ENCODE measurements at regions not wholly inside any gene's neighbourhood (a gene's known extent, or its start where the extent isn't known, plus 50 kb on each side); places are given as distances from the start of the nearest gene placed in this dataset.

- no peak for FAIRE-seq
- H3K18ac ChIP-seq (ENCODE audit: extremely low read depth, low read length) = no peak overlapping the region
Measured at GRCh38 chr2:142467321-142467720, 336.5 kb upstream of the LRP1B start.

More at GRCh38 chr2:142467321-142467720, 336.5 kb upstream of the LRP1B start:
- no peak overlapping the region for H4K8ac ChIP-seq (ENCODE audit: extremely low read depth, insufficient read depth, low read length)
- no peaks in the 10 kb centered on the region for H3K4me1 ChIP-seq (replicated peaks in 1 of 4; ENCODE audit: control insufficient read depth in 3 of 4, insufficient read depth in 4 of 4, low read length in 3 of 4)
- no peak overlapping the region for H3K27ac ChIP-seq (ENCODE audit: low read depth, low read length)
- H3K4me3 ChIP-seq (ENCODE audit: extremely low read depth in 1 of 4, insufficient read depth in 2 of 4, low read depth in 3 of 4, low read length in 4 of 4) = no peak overlapping the region
- no peaks in the 10 kb centered on the region for H3K27me3 ChIP-seq (replicated peaks in 1 of 4; ENCODE audit: control insufficient read depth in 3 of 4, extremely low read depth in 1 of 4, insufficient read depth in 3 of 4, low read length in 3 of 4)
- H3K9me3 ChIP-seq (ENCODE audit: insufficient read depth in 2 of 2, low read depth in 1 of 2, low read length in 1 of 2) = no peaks in the 10 kb centered on the region
- no peaks in the 10 kb centered on the region for H3K79me2 ChIP-seq (ENCODE audit: control insufficient read depth in 1 of 2, insufficient read depth in 2 of 2, low read length in 2 of 2)
- H4K20me1 ChIP-seq (replicated peaks in 1 of 2; ENCODE audit: control insufficient read depth in 1 of 2, insufficient read depth in 2 of 2, low read length in 2 of 2) = no peaks in the 10 kb centered on the region
- no peak overlapping the region for H3K9ac ChIP-seq (replicated peaks in 1 of 4; ENCODE audit: extremely low read depth in 1 of 4, low read depth in 3 of 4, low read length in 3 of 4)
- H4K91ac ChIP-seq (replicated peaks; ENCODE audit: insufficient read length, low read length) = no peak overlapping the region
- no peak overlapping the region for H3K56ac ChIP-seq (replicated peaks; ENCODE audit: insufficient read length, low read depth, low read length)
- H2BK15ac ChIP-seq (ENCODE audit: low read length) = no peak overlapping the region
- no peak overlapping the region for H3K4ac ChIP-seq (replicated peaks; ENCODE audit: insufficient read length, low read depth, low read length)
- H2BK12ac ChIP-seq (ENCODE audit: low read depth, low read length) = no peak overlapping the region
- ChIA-PET CTCF (ENCODE audit: partially characterized antibody) (no interaction called here), POLR2A (ENCODE audit: partially characterized antibody) (no interaction called here)
- H2BK20ac ChIP-seq (ENCODE audit: low read length) = no peak overlapping the region
- DNase-seq (ENCODE audit: low read depth in 1 of 2, low spot score in 2 of 2) = no peak
- no peak overlapping the region for H3K23ac ChIP-seq (ENCODE audit: insufficient read length)
- no peak overlapping the region for H2BK5ac ChIP-seq (ENCODE audit: low read depth, low read length)
- H3K23me2 ChIP-seq (ENCODE audit: low read depth, low read length) = no peaks in the 10 kb centered on the region
- H3K4me2 ChIP-seq (ENCODE audit: insufficient read depth in 1 of 2, low read depth in 2 of 2, low read length in 2 of 2) = no peak overlapping the region
- no peak overlapping the region for H4K5ac ChIP-seq (ENCODE audit: insufficient read length, low read depth, low read length)
- WGBS, 2 experiments (ENCODE audit: extremely low coverage in 1 of 2, insufficient coverage in 1 of 2, insufficient read length in 1 of 2, insufficient replicate concordance in 2 of 2, low coverage in 1 of 2, low lambda C conversion rate in 2 of 2, missing lambda C conversion rate in 1 of 2) = 100% methylated on average over 1 of the region's 1 CpG; no CpG with 5 or more reads in 1 of the 2 experiments
- no peaks in the 10 kb centered on the region for H3K79me1 ChIP-seq (ENCODE audit: low read depth, low read length)
- H2AFZ ChIP-seq (ENCODE audit: low read length) = no peak overlapping the region
- TF ChIP-seq SAP30 (IDR thresholded peaks at IDR 0.05; ENCODE audit: insufficient read depth, insufficient replicate concordance, low read length) (no peak), SRF (IDR thresholded peaks at IDR 0.05; ENCODE audit: low read depth, low read length) (no peak), CEBPB (IDR thresholded peaks at IDR 0.05; ENCODE audit: low read depth, low read length) (no peak), TEAD4 (IDR thresholded peaks at IDR 0.05; ENCODE audit: low read depth, low read length) (no peak), CREB1 (IDR thresholded peaks at IDR 0.05) (no peak)
- H2AK5ac ChIP-seq (ENCODE audit: low read depth, low read length) = no peak overlapping the region
- no peak overlapping the region for H2BK120ac ChIP-seq (replicated peaks; ENCODE audit: low read depth, low read length)
- no peak overlapping the region for H3K14ac ChIP-seq (ENCODE audit: insufficient read length)
- H3K36me3 ChIP-seq (ENCODE audit: control insufficient read depth in 2 of 4, insufficient read depth in 4 of 4, low read length in 3 of 4) = no peaks in the 10 kb centered on the region

Measured in H1 (cell line).